Breast epithelium (tissue), 3 donors: ENCODE measurements at regions not wholly inside any gene's neighbourhood (a gene's known extent, or its start where the extent isn't known, plus 50 kb on each side); places are given as distances from the start of the nearest gene placed in this dataset.

ENCODE experiments used
- POLR2A ChIP-seq: fragments of 450-650 bp; IDR thresholded peaks from one replicate; pipeline ENCODE4 v1.6.1; 2016; ENCODE audit warnings: antibody characterized with exemption, mild to moderate bottlenecking, moderate library complexity
- TF ChIP-seq, protein P1 (sequence below), 3 donors: fragments of 450-650 bp; IDR thresholded peaks; one replicate each; pipeline ENCODE4 v1.5.1; 2016 to 2017; ENCODE audit warnings: antibody characterized with exemption in 3 of 3, mild to moderate bottlenecking in 3 of 3, moderate library complexity in 3 of 3

DNA sequence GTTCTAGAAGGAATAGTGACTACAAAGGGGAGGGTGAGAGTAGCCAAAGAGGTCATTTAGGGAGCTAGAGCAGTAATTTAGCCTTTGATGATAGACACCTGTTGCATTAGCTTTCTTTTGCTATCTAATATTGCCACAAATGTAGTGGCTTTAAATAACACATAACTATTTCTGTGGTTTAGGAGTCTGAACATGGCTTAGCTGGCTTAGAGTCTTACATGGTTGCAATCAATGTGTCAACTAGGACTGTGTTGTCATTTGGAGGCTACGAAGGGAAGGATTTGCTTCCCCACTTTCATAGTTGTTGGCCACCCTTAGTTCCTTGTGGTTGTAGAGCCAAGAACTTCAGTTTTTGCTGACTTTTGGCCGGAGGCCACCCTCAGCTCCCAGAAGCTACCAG, 99.9 kb downstream of the C12orf50 start:
- TF ChIP-seq, protein P1, sequence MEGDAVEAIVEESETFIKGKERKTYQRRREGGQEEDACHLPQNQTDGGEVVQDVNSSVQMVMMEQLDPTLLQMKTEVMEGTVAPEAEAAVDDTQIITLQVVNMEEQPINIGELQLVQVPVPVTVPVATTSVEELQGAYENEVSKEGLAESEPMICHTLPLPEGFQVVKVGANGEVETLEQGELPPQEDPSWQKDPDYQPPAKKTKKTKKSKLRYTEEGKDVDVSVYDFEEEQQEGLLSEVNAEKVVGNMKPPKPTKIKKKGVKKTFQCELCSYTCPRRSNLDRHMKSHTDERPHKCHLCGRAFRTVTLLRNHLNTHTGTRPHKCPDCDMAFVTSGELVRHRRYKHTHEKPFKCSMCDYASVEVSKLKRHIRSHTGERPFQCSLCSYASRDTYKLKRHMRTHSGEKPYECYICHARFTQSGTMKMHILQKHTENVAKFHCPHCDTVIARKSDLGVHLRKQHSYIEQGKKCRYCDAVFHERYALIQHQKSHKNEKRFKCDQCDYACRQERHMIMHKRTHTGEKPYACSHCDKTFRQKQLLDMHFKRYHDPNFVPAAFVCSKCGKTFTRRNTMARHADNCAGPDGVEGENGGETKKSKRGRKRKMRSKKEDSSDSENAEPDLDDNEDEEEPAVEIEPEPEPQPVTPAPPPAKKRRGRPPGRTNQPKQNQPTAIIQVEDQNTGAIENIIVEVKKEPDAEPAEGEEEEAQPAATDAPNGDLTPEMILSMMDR (IDR thresholded peaks at IDR 0.05): no peak
- no peak for TF ChIP-seq POLR2A
